DND-41 (cell line): ENCODE measurements at regions not wholly inside any gene's neighbourhood (a gene's known extent, or its start where the extent isn't known, plus 50 kb on each side); places are given as distances from the start of the nearest gene placed in this dataset.

Source experiments
- ATAC-seq: fragments of 200-7000 bp; cut with Tn5 transposase; 3 replicates; pipeline ENCODE4 v1.9.1; 2021; ENCODE audit warnings: low read depth; ENCODE audit not compliant: insufficient read depth
- DNase-seq: peaks from one replicate; pipeline ENCODE4 v3.0.0-alpha.2; 2020
- H2AFZ ChIP-seq: 2 replicates; pipeline ENCODE4 v1.6.0; 2012; ENCODE audit warnings: low read depth, low read length
- H3K27ac ChIP-seq: 2 replicates; pipeline ENCODE4 v1.5.1; 2012; ENCODE audit warnings: low read length, inconsistent platforms
- H3K27me3 ChIP-seq: fragments of 200-600 bp; sonication (generic); 2 replicates; pipeline ENCODE4 v1.6.0; 2012; ENCODE audit warnings: low read length, mild to moderate bottlenecking, inconsistent platforms; ENCODE audit not compliant: insufficient read depth, poor library complexity
- H3K36me3 ChIP-seq: 2 replicates; pipeline ENCODE4 v1.5.1; 2012; ENCODE audit warnings: low read length, inconsistent platforms; ENCODE audit not compliant: insufficient read depth
- H3K4me1 ChIP-seq: 2 replicates; pipeline ENCODE4 v1.5.1; 2012; ENCODE audit warnings: mild to moderate bottlenecking, low read length; ENCODE audit not compliant: insufficient read depth
- H3K4me2 ChIP-seq: 2 replicates; pipeline ENCODE4 v1.6.0; 2012; ENCODE audit warnings: mild to moderate bottlenecking, moderate library complexity, low read length, inconsistent platforms; ENCODE audit not compliant: insufficient read depth
- H3K4me3 ChIP-seq, 2 experiments: fragments of 200-600 bp in 1 of 2; shearing (Covaris generic) in 1 of 2; 2 replicates each; pipeline ENCODE4 v1.5.1; 2012 to 2016; ENCODE audit warnings: inconsistent platforms in 2 of 2, low read length in 2 of 2, mild to moderate bottlenecking in 2 of 2, low read depth in 1 of 2, moderate library complexity in 1 of 2
- H3K79me2 ChIP-seq: 2 replicates; pipeline ENCODE4 v1.6.0; 2012; ENCODE audit warnings: low read length, inconsistent platforms; ENCODE audit not compliant: insufficient read depth
- H3K9ac ChIP-seq: 2 replicates; pipeline ENCODE4 v1.6.0; 2012; ENCODE audit warnings: low read depth, mild to moderate bottlenecking, inconsistent platforms, low read length, moderate library complexity
- H3K9me3 ChIP-seq: 2 replicates; pipeline ENCODE4 v1.5.1; 2012; ENCODE audit warnings: low read length, moderate library complexity, mild to moderate bottlenecking, inconsistent platforms; ENCODE audit not compliant: insufficient read depth, severe bottlenecking
- H4K20me1 ChIP-seq: 2 replicates; pipeline ENCODE4 v1.6.0; 2012; ENCODE audit warnings: low read length; ENCODE audit not compliant: insufficient read depth
- EZH2 ChIP-seq: IDR thresholded peaks from 3 replicates; pipeline ENCODE4 v1.6.1; 2012; ENCODE audit warnings: borderline replicate concordance, low read depth, mild to moderate bottlenecking, moderate library complexity, low read length, inconsistent platforms; ENCODE audit not compliant: severe bottlenecking
- TF ChIP-seq, protein P1 (sequence below): IDR thresholded peaks from 2 replicates; pipeline ENCODE4 v1.5.1; 2012; ENCODE audit warnings: borderline replicate concordance, low read length, moderate library complexity, mild to moderate bottlenecking; ENCODE audit not compliant: poor library complexity, severe bottlenecking; ENCODE audit errors: extremely low read depth

DNA sequence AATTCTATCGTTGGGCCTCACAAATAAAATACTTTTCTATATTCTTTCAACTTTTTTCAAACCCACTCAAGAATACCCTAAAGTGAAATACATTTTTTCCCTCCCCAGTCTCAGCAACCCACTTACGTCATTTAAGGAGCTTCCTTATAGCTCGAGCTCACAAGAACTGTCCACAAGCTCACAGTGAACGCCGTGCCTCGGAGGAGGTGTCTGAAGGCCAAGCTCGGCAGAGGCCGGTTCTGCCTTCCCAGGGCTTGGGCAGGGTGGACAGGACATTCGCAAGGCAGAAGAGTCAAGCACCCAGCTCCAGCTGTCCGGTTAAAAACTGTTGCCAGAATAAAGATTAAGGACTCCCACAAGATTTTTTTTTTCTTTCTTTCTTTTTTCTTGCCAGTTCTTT, 802.3 kb downstream of the QKI start:
- Histone ChIP-seq H4K20me1 (no peaks in the 10 kb centered on the region), H3K4me2 (no peak overlapping the region), H3K27ac (no peak overlapping the region), H3K9ac (no peak overlapping the region), H3K9me3 (no peaks in the 10 kb centered on the region), H3K79me2 (no peaks in the 10 kb centered on the region), H3K4me1 (no peaks in the 10 kb centered on the region), H3K4me3 (no peak overlapping the region), H3K36me3 (no peaks in the 10 kb centered on the region), H3K27me3 (no peaks in the 10 kb centered on the region), H2AFZ (no peak overlapping the region)
- DNase-seq (no peak), ATAC-seq (no peak)
- TF ChIP-seq, protein P1, sequence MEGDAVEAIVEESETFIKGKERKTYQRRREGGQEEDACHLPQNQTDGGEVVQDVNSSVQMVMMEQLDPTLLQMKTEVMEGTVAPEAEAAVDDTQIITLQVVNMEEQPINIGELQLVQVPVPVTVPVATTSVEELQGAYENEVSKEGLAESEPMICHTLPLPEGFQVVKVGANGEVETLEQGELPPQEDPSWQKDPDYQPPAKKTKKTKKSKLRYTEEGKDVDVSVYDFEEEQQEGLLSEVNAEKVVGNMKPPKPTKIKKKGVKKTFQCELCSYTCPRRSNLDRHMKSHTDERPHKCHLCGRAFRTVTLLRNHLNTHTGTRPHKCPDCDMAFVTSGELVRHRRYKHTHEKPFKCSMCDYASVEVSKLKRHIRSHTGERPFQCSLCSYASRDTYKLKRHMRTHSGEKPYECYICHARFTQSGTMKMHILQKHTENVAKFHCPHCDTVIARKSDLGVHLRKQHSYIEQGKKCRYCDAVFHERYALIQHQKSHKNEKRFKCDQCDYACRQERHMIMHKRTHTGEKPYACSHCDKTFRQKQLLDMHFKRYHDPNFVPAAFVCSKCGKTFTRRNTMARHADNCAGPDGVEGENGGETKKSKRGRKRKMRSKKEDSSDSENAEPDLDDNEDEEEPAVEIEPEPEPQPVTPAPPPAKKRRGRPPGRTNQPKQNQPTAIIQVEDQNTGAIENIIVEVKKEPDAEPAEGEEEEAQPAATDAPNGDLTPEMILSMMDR, result no peak

GRCh38 chr6:164216368-164216767, 801.9 kb downstream of the QKI start:
- H3K27me3 ChIP-seq, result no peaks in the 10 kb centered on the region
- no peaks in the 10 kb centered on the region for H3K79me2 ChIP-seq
- ATAC-seq, result no peak
- no peak overlapping the region for H2AFZ ChIP-seq
- H4K20me1 ChIP-seq, result no peaks in the 10 kb centered on the region
- no peak overlapping the region for H3K9ac ChIP-seq
- no peak overlapping the region for H3K4me2 ChIP-seq
- no peak overlapping the region for H3K4me3 ChIP-seq
- TF ChIP-seq, protein P1, result no peak
- no peak for TF ChIP-seq EZH2
- no peak for DNase-seq
- no peaks in the 10 kb centered on the region for H3K9me3 ChIP-seq
- H3K27ac ChIP-seq, result no peak overlapping the region
- no peaks in the 10 kb centered on the region for H3K4me1 ChIP-seq
- H3K36me3 ChIP-seq, result no peaks in the 10 kb centered on the region

GRCh38 chr6:164214066-164214465, 799.5 kb downstream of the QKI start:
- Histone ChIP-seq H3K27ac (no peak overlapping the region), H3K4me2 (no peak overlapping the region), H3K79me2 (no peaks in the 10 kb centered on the region), H3K27me3 (no peaks in the 10 kb centered on the region), H3K36me3 (no peaks in the 10 kb centered on the region), H2AFZ (no peak overlapping the region), H4K20me1 (no peaks in the 10 kb centered on the region), H3K9me3 (no peaks in the 10 kb centered on the region), H3K9ac (no peak overlapping the region), H3K4me3 (no peak overlapping the region), H3K4me1 (no peaks in the 10 kb centered on the region)
- DNase-seq (no peak), ATAC-seq (no peak)
- TF ChIP-seq, protein P1, result no peak
- no peak for TF ChIP-seq EZH2

- Histone ChIP-seq H3K9me3 (no peaks in the 10 kb centered on the region), H3K36me3 (no peaks in the 10 kb centered on the region), H3K4me3 (no peak overlapping the region), H3K9ac (no peak overlapping the region), H3K4me2 (no peak overlapping the region), H3K4me1 (no peaks in the 10 kb centered on the region), H3K79me2 (no peaks in the 10 kb centered on the region), H2AFZ (no peak overlapping the region), H3K27me3 (no peaks in the 10 kb centered on the region), H4K20me1 (no peaks in the 10 kb centered on the region), H3K27ac (no peak overlapping the region)
- DNase-seq (no peak), ATAC-seq (no peak)
- TF ChIP-seq, protein P1, result no peak
- TF ChIP-seq EZH2, result no peak
Observed at GRCh38 chr6:164211254-164211653, 796.7 kb downstream of the QKI start.
